NCI-H2171 treated with DMSO at 0.1 percent for 48 hours (cell line): ENCODE measurements at regions not wholly inside any gene's neighbourhood (a gene's known extent, or its start where the extent isn't known, plus 50 kb on each side); places are given as distances from the start of the nearest gene placed in this dataset.

Experiments
- DNase-seq: peaks from one replicate; lab custom pipeline; 2025; lab: John Stamatoyannopoulos, UW

GRCh38 chr20:51876313-51876940 is 74.1 kb upstream of the SALL4 start:
- no peak for DNase-seq

GRCh38 chr20:51873652-51874051 is 71.3 kb upstream of the SALL4 start:
- no peak for DNase-seq

GRCh38 chr20:51871943-51872342 is 69.6 kb upstream of the SALL4 start:
- DNase-seq: no peak

DNA sequence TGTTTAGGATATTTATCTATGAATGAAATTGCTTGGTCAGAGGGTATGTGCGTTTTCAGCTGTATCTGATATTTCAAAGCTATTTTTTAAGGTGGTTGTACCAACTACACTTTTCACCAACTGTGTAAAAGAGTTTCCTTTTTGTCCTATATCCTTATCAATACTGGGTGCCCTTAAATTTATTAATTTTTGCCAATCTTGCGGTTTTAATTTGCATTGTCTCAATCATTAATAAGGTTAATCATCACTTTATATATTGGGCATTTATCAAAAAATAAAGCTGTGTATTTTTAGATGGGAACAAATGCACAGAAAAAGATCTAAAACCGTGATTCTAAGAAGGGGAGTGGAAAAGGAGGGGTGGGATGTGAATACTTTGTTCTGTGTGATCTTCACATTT is 66.7 kb upstream of the SALL4 start:
- DNase-seq: no peak

- no peak for DNase-seq
Measured at GRCh38 chr20:51867251-51867650, 64.9 kb upstream of the SALL4 start.

- no peak for DNase-seq
Measured at GRCh38 chr20:51864967-51865366, 62.6 kb upstream of the SALL4 start.

- no peak for DNase-seq
Measured at GRCh38 chr20:51862796-51863195, 60.5 kb upstream of the SALL4 start.

- no peak for DNase-seq
Measured at GRCh38 chr20:51861726-51862466, 59.6 kb upstream of the SALL4 start.

GRCh38 chr20:51860111-51860882 is 58.0 kb upstream of the SALL4 start:
- DNase-seq: no peak

DNA sequence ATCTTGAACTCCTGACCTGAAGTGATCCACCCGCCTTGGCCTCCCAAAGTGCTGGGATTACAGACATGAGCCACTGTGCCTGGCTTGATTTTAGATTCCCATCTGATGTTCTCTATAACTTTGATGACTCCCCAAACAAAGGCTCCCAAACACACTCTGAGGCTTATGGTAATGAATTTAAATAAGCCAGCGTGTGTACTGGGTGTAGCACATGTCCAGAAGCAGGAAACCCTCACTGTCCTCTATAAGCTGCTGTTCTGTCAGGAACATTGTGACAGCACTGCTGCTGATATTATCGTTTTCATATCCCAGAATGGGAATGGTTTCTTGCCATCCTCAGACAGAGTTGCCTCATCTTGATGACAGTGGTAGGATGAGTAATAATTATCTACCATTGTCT is 54.1 kb upstream of the SALL4 start:
- no peak for DNase-seq

GRCh38 chr20:51854921-51855320 is 52.6 kb upstream of the SALL4 start:
- DNase-seq: no peak
